ENCODE measurements at regions not wholly inside any gene's neighbourhood (a gene's known extent, or its start where the extent isn't known, plus 50 kb on each side); places are given as distances from the start of the nearest gene placed in this dataset.

DNA sequence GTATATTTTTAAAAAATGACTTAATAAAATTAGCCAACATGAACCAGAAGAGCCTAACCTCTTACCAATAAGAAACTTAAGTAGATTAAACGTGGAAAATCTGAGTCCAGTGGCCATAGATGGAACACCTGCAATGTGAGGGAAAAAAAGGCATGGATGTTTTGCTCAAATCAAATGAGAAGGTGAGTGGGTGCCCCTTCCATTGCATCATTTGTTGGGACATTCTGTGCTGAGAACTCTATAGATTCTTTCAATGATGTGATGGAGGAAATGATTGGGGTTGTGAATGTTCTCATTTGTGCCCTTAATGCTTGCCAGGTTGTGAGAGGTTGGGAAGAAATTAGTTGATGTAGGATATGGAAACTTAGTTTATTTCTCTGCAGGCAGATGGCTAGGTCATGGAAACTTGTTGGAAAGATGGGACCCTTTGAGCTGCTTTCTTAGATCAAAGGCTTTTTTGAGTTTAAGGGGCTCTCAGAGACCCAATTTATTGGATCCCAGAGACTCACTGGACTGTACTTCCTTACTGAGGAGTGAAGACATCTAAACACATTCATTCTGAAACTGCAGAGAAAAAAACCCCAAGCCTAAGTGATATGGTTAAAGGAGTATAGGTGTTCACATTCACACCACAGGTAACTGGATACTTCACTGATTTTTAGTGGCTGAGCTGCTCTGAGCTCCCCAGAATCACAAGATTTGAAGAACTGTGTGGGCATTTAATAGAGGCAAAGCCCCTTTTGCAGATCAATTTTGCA is 95.9 kb downstream of the DACT1 start:
- H3K27ac ChIP-seq, result no peak overlapping the region
- no peak overlapping the region for H3K4me3 ChIP-seq
- H3K4me1 ChIP-seq, result no peaks in the 10 kb centered on the region
- 77% methylated on average over 1 of the region's 1 CpG for WGBS
- no peaks in the 10 kb centered on the region for H3K27me3 ChIP-seq
- no peaks in the 10 kb centered on the region for H3K36me3 ChIP-seq
- TF ChIP-seq CTCF (IDR thresholded peaks at IDR 0.05), result no peak
- no peak for TF ChIP-seq POLR2A (IDR thresholded peaks at IDR 0.05)
- TF ChIP-seq EP300 (IDR thresholded peaks at IDR 0.05), result no peak
- no peak for TF ChIP-seq POLR2AphosphoS5 (IDR thresholded peaks at IDR 0.05)
- DNase-seq (ENCODE audit: low spot score in 2 of 2), result no peak
- H3K9me3 ChIP-seq, result no peaks in the 10 kb centered on the region

DNA sequence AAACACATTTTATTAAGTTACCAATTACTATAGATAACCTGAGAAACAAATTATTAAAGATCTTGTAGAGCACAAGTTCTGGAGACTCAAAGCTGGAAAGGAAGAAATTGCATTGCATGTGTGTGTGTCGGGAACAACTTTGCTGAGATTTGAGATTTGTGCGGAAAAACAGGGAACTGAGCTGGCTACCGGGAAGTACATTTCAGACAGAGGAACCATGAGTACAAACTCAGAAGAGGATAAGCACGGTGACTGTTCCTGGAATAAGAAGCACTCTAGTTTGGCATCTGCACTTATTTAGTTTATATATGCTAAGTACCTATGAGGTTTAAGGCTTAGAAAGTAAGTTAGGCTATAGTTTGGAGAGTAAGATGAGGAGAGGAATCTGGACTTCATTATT is 97.8 kb downstream of the DACT1 start:
- WGBS, result 79% methylated on average over 4 of the region's 4 CpGs
- Histone ChIP-seq H3K9me3 (no peaks in the 10 kb centered on the region), H3K27ac (no peak overlapping the region), H3K27me3 (no peaks in the 10 kb centered on the region), H3K4me1 (no peaks in the 10 kb centered on the region), H3K4me3 (no peak overlapping the region), H3K36me3 (no peaks in the 10 kb centered on the region)
- TF ChIP-seq POLR2AphosphoS5 (IDR thresholded peaks at IDR 0.05), result no peak
- TF ChIP-seq CTCF (IDR thresholded peaks at IDR 0.05), result no peak
- TF ChIP-seq POLR2A (IDR thresholded peaks at IDR 0.05), result no peak
- TF ChIP-seq EP300 (IDR thresholded peaks at IDR 0.05), result no peak
- no peak for DNase-seq (ENCODE audit: low spot score in 2 of 2)

DNA sequence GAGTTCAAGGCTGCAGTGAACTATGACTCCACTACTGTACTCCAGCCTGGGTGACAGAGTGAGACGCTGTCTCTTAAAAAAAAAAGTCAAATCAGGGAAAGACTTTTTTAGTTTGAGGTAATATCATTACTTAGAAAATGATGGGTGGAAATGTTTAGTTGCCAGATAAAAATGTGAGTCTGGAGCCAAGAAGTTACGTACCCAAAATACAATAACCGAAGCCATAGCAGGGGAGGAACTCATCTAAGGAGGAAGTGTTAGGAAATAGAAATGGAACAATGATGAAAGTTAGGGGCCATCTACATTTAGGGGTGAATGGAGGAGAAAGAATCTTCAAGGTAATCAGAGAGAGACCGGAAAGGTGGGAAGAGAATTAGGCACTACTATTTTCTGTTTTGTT is 98.8 kb downstream of the DACT1 start:
- Histone ChIP-seq H3K36me3 (no peaks in the 10 kb centered on the region), H3K4me1 (no peaks in the 10 kb centered on the region), H3K4me3 (no peak overlapping the region), H3K27ac (no peak overlapping the region), H3K9me3 (no peaks in the 10 kb centered on the region), H3K27me3 (no peaks in the 10 kb centered on the region)
- 73% methylated on average over 4 of the region's 4 CpGs for WGBS
- TF ChIP-seq EP300 (IDR thresholded peaks at IDR 0.05) (no peak), POLR2A (IDR thresholded peaks at IDR 0.05) (no peak), POLR2AphosphoS5 (IDR thresholded peaks at IDR 0.05) (no peak), CTCF (IDR thresholded peaks at IDR 0.05) (no peak)
- no peak for DNase-seq (ENCODE audit: low spot score in 2 of 2)

DNA sequence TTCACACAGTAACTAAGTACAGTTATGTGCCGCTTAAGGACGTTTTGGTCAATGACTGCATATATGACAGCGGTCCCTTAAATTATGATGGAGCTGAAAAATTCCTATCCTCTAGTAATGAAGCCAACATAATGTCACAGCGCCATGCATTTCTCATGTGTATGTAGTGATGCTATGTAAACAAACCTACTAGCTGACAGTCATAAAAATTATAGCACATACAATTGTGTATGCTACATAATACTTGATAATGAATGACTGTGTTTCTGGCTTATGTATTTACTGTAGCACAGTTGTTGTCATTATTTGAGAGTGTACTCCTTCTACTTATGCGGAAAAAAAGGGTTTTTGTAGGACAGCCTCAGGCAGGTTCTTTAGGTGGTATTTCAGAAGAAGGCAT is 99.7 kb downstream of the DACT1 start:
- no peak for DNase-seq (ENCODE audit: low spot score in 2 of 2)
- no peak for TF ChIP-seq POLR2AphosphoS5 (IDR thresholded peaks at IDR 0.05)
- no peak for TF ChIP-seq CTCF (IDR thresholded peaks at IDR 0.05)
- no peak for TF ChIP-seq POLR2A (IDR thresholded peaks at IDR 0.05)
- TF ChIP-seq EP300 (IDR thresholded peaks at IDR 0.05), result no peak
- H3K27me3 ChIP-seq, result no peaks in the 10 kb centered on the region
- no peak overlapping the region for H3K27ac ChIP-seq
- H3K9me3 ChIP-seq, result no peaks in the 10 kb centered on the region
- WGBS, result 94% methylated on average over 5 of the region's 5 CpGs
- H3K4me1 ChIP-seq, result no peaks in the 10 kb centered on the region
- no peaks in the 10 kb centered on the region for H3K36me3 ChIP-seq
- no peak overlapping the region for H3K4me3 ChIP-seq

- H3K4me1 ChIP-seq, result no peaks in the 10 kb centered on the region
- no peaks in the 10 kb centered on the region for H3K36me3 ChIP-seq
- no peaks in the 10 kb centered on the region for H3K9me3 ChIP-seq
- no peak overlapping the region for H3K4me3 ChIP-seq
- TF ChIP-seq POLR2A (IDR thresholded peaks at IDR 0.05) (no peak), CTCF (IDR thresholded peaks at IDR 0.05) (no peak), POLR2AphosphoS5 (IDR thresholded peaks at IDR 0.05) (no peak), EP300 (IDR thresholded peaks at IDR 0.05) (no peak)
- 80% methylated on average over 3 of the region's 3 CpGs for WGBS
- no peak overlapping the region for H3K27ac ChIP-seq
- H3K27me3 ChIP-seq, result no peaks in the 10 kb centered on the region
- DNase-seq (ENCODE audit: low spot score in 2 of 2), result no peak
Measured at GRCh38 chr14:58738189-58738836, 100.6 kb downstream of the DACT1 start.
